ENCODE measurements at regions not wholly inside any gene's neighbourhood (a gene's known extent, or its start where the extent isn't known, plus 50 kb on each side); places are given as distances from the start of the nearest gene placed in this dataset.

DNA sequence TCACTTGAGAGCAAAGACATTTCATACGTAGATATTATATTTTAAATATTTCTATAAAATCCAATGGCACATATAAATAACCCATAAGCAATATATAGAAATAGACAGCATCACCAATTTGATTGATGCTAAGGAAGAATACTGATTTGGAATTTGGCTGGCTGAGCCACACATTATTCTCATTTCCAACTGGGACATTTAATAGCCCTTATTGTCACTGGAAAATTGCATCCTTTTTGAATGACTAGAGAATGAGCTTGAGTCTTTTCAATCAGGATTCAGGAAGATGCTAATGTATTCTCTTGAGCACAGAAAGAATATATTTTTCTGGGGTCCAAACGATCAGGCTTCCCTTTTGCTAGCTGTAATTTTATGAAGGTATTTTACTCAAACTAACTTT lies 70.9 kb upstream of the KCNH8 start:
- H3K79me1 ChIP-seq (ENCODE audit: low read depth in 1 of 2, low read length in 2 of 2) = no peaks in the 10 kb centered on the region
- no peak overlapping the region for H2AK5ac ChIP-seq (ENCODE audit: low read depth, low read length)
- no peak overlapping the region for H3K56ac ChIP-seq (ENCODE audit: extremely low read depth, insufficient read depth, low read length)
- H3K14ac ChIP-seq (replicated peaks; ENCODE audit: low read depth, low read length) = no peak overlapping the region
- H2BK5ac ChIP-seq (ENCODE audit: low read depth, low read length, poor library complexity, severe bottlenecking) = no peak overlapping the region
- H2AK9ac ChIP-seq (replicated peaks; ENCODE audit: low read depth, low read length, poor library complexity) = no peak overlapping the region
- BruUV-seq (replicated peaks) = no TSS peak
- no peak overlapping the region for H3K23ac ChIP-seq (ENCODE audit: low read depth, low read length)
- H2BK120ac ChIP-seq (ENCODE audit: low read depth, low read length) = no peak overlapping the region
- H3K4me3 ChIP-seq (ENCODE audit: insufficient read depth, low read depth, low read length) = no peak overlapping the region
- no peak overlapping the region for H4K91ac ChIP-seq (ENCODE audit: insufficient read depth, low read depth, low read length)
- H3K18ac ChIP-seq (ENCODE audit: low read depth, low read length) = no peak overlapping the region
- no peak overlapping the region for H3K27ac ChIP-seq (ENCODE audit: insufficient read depth, low read length)
- ChIA-PET CTCF (no interaction called here), POLR2A (ENCODE audit: unreplicated experiment) (no interaction called here)
- dilution Hi-C loops (cut with HindIII; ENCODE audit: low sequenced_read_pairs, unreplicated experiment) (no loop called here), in situ Hi-C loops (cut with MboI; ENCODE audit: low sequenced_read_pairs) (no loop called here), intact Hi-C loops (cut with micrococcal nuclease) (no loop called here)
- no peak overlapping the region for H2BK20ac ChIP-seq (ENCODE audit: low read depth, low read length)
- H4K8ac ChIP-seq (ENCODE audit: low read depth in 2 of 2, low read length in 2 of 2) = no peak overlapping the region
- no peaks in the 10 kb centered on the region for H3K4me1 ChIP-seq (ENCODE audit: control insufficient read depth, insufficient read depth, low read length)
- H3K4me2 ChIP-seq (ENCODE audit: low read depth, low read length) = no peak overlapping the region
- no peak for ATAC-seq (ENCODE audit: low read depth)
- no peak overlapping the region for H4K5ac ChIP-seq (ENCODE audit: low read depth, low read length)
- no peaks in the 10 kb centered on the region for H4K20me1 ChIP-seq (ENCODE audit: insufficient read depth, low read length)
- TF ChIP-seq, protein P1, sequence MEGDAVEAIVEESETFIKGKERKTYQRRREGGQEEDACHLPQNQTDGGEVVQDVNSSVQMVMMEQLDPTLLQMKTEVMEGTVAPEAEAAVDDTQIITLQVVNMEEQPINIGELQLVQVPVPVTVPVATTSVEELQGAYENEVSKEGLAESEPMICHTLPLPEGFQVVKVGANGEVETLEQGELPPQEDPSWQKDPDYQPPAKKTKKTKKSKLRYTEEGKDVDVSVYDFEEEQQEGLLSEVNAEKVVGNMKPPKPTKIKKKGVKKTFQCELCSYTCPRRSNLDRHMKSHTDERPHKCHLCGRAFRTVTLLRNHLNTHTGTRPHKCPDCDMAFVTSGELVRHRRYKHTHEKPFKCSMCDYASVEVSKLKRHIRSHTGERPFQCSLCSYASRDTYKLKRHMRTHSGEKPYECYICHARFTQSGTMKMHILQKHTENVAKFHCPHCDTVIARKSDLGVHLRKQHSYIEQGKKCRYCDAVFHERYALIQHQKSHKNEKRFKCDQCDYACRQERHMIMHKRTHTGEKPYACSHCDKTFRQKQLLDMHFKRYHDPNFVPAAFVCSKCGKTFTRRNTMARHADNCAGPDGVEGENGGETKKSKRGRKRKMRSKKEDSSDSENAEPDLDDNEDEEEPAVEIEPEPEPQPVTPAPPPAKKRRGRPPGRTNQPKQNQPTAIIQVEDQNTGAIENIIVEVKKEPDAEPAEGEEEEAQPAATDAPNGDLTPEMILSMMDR (conservative IDR thresholded peaks at IDR 0.05; ENCODE audit: low read depth, low read length) = no peak
- TF ChIP-seq RFX5 (IDR thresholded peaks at IDR 0.05; ENCODE audit: low read depth, low read length) = no peak
- TF ChIP-seq CEBPB (IDR thresholded peaks at IDR 0.05; ENCODE audit: low read depth, low read length) = no peak
- no peak for TF ChIP-seq NFE2L2 (IDR thresholded peaks at IDR 0.05; ENCODE audit: low read depth, low read length)
- TF ChIP-seq MAZ (IDR thresholded peaks at IDR 0.05; ENCODE audit: borderline replicate concordance, low read depth, low read length) = no peak
- no peak for TF ChIP-seq RCOR1 (IDR thresholded peaks at IDR 0.05; ENCODE audit: insufficient replicate concordance, low read length)
- no peak for TF ChIP-seq POLR2A (IDR thresholded peaks at IDR 0.05; ENCODE audit: low read depth, low read length)
- TF ChIP-seq MAFK (IDR thresholded peaks at IDR 0.05; ENCODE audit: low read depth, low read length) = no peak
- no peak for TF ChIP-seq FOS (IDR thresholded peaks at IDR 0.05; ENCODE audit: low read depth, low read length)
- no peak overlapping the region for H2AFZ ChIP-seq (replicated peaks; ENCODE audit: low read length, poor library complexity)
- no peak overlapping the region for H3K9ac ChIP-seq (ENCODE audit: low read depth, low read length)
- no peak for DNase-seq
- H2BK15ac ChIP-seq (ENCODE audit: low read depth, low read length) = no peak overlapping the region
- no peaks in the 10 kb centered on the region for H3K36me3 ChIP-seq (ENCODE audit: control insufficient read depth, insufficient read depth, low read length)
- H3K9me1 ChIP-seq (ENCODE audit: insufficient read depth, low read length) = no peaks in the 10 kb centered on the region
- WGBS, 2 experiments (ENCODE audit: extremely low coverage in 2 of 2, insufficient read length in 1 of 2) = no CpG with 5 or more reads among the region's 2 CpGs
- peaks cover 15% of the 10 kb centered on the region for H3K9me3 ChIP-seq (ENCODE audit: control insufficient read depth, insufficient read depth, low read length)
- H3K4ac ChIP-seq (ENCODE audit: low read depth, low read length) = no peak overlapping the region
- H3K27me3 ChIP-seq (ENCODE audit: control insufficient read depth, insufficient read depth, low read length) = no peaks in the 10 kb centered on the region
